Colonic mucosa (tissue), 4 donors: ENCODE measurements at regions not wholly inside any gene's neighbourhood (a gene's known extent, or its start where the extent isn't known, plus 50 kb on each side); places are given as distances from the start of the nearest gene placed in this dataset.

ENCODE experiments used
- DNase-seq: peaks from one replicate; pipeline ENCODE4 v3.0.0-alpha.2; 2020
- H3K27ac ChIP-seq: fragments of 200-600 bp; one replicate; pipeline ENCODE4 v1.8.0; 2021
- H3K27me3 ChIP-seq: fragments of 200-600 bp; one replicate; pipeline ENCODE4 v1.8.0; 2021
- H3K36me3 ChIP-seq: fragments of 200-600 bp; one replicate; pipeline ENCODE4 v1.8.0; 2021
- H3K4me1 ChIP-seq: fragments of 200-600 bp; one replicate; pipeline ENCODE4 v1.8.0; 2021; ENCODE audit warnings: mild to moderate bottlenecking
- H3K4me3 ChIP-seq: fragments of 200-600 bp; one replicate; pipeline ENCODE4 v1.8.0; 2021
- H3K9ac ChIP-seq, 2 donors: one replicate each; pipeline ENCODE4 v1.7.0; 2013; ENCODE audit warnings: control low read depth in 2 of 2, low read depth in 2 of 2, low read length in 2 of 2
- H3K9me3 ChIP-seq: fragments of 200-600 bp; one replicate; pipeline ENCODE4 v1.8.0; 2021
- CTCF ChIP-seq: fragments of 200-600 bp; IDR thresholded peaks from one replicate; pipeline ENCODE4 v1.8.0; 2022; ENCODE audit warnings: antibody characterized with exemption, mild to moderate bottlenecking
- intact Hi-C: fragments of 100-400 bp; cut with DNase I; formaldehyde crosslinking; loops from one replicate; pipeline ENCODE4 v1.14.1; 2022
- donor health status: healthy.
- donor health status: DM: no; HTN: no; CAD: no.
- donor health status: DM: no; HTN: no; CAD: no.

GRCh38 chr4:29066861-29067260 lies 1653.3 kb upstream of the PCDH7 start:
- H3K9ac ChIP-seq: no peak overlapping the region
- H3K9me3 ChIP-seq: no peaks in the 10 kb centered on the region
- H3K36me3 ChIP-seq: no peaks in the 10 kb centered on the region
- DNase-seq: no peak
- H3K27me3 ChIP-seq: no peaks in the 10 kb centered on the region
- intact Hi-C loops: no loop called here
- TF ChIP-seq CTCF: no peak
- H3K4me3 ChIP-seq: no peak overlapping the region
- H3K4me1 ChIP-seq: no peaks in the 10 kb centered on the region
- no peak overlapping the region for H3K27ac ChIP-seq

- Histone ChIP-seq H3K27me3 (no peaks in the 10 kb centered on the region), H3K9ac (no peak overlapping the region), H3K9me3 (no peaks in the 10 kb centered on the region), H3K4me1 (no peaks in the 10 kb centered on the region), H3K4me3 (no peak overlapping the region), H3K27ac (no peak overlapping the region), H3K36me3 (no peaks in the 10 kb centered on the region)
- no peak for TF ChIP-seq CTCF
- intact Hi-C loops: no loop called here
- no peak for DNase-seq
These were observed 1646.6 kb upstream of the PCDH7 start for GRCh38 chr4:29073571-29073970.

- Histone ChIP-seq H3K9ac (no peak overlapping the region), H3K4me3 (no peak overlapping the region), H3K9me3 (no peaks in the 10 kb centered on the region), H3K27me3 (no peaks in the 10 kb centered on the region), H3K4me1 (no peaks in the 10 kb centered on the region), H3K36me3 (no peaks in the 10 kb centered on the region), H3K27ac (no peak overlapping the region)
- intact Hi-C loops: no loop called here
- no peak for TF ChIP-seq CTCF
- no peak for DNase-seq
These were observed 1644.8 kb upstream of the PCDH7 start for GRCh38 chr4:29075366-29075765.

- H3K36me3 ChIP-seq: no peaks in the 10 kb centered on the region
- H3K27ac ChIP-seq: no peak overlapping the region
- no peak overlapping the region for H3K4me3 ChIP-seq
- DNase-seq: no peak
- H3K4me1 ChIP-seq: no peaks in the 10 kb centered on the region
- intact Hi-C loops: no loop called here
- H3K9ac ChIP-seq: no peak overlapping the region
- no peaks in the 10 kb centered on the region for H3K27me3 ChIP-seq
- TF ChIP-seq CTCF: no peak
- no peaks in the 10 kb centered on the region for H3K9me3 ChIP-seq
These were observed 1640.9 kb upstream of the PCDH7 start for GRCh38 chr4:29079260-29079659.

DNA sequence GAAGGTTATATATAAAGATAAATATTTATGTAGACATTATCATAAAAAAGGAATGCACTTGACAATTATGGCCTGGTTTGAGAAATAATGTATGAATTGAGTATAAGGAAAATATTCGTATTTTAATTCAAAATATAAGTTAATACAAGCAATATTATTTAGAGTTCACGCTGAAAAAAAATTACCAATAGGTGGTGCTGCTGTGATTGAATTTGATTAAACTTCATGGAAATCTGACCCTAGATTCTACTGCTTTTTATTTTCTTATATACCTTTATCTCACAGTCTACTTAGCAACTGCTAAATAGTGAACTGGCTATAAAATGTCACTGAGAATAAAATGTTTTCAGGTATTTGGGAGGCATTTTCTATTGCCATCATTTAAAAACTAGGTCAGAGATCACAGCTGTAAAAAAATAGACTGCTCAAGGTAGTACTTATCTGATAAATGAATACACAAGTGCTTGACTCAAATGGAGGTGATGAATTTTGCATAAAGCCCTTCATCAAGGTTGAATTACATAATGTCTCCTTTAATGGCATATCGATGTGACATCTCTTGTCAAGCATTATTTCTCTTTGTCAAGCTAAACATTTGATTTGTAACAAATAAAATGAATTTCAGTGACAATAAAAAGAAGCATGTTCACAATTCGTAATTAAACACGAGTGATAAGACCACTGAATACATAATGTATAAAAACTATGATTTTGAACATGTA lies 1638.8 kb upstream of the PCDH7 start:
- no peak overlapping the region for H3K4me3 ChIP-seq
- no peak overlapping the region for H3K27ac ChIP-seq
- no peaks in the 10 kb centered on the region for H3K36me3 ChIP-seq
- no peak overlapping the region for H3K9ac ChIP-seq
- H3K9me3 ChIP-seq: no peaks in the 10 kb centered on the region
- intact Hi-C loops: no loop called here
- no peaks in the 10 kb centered on the region for H3K4me1 ChIP-seq
- TF ChIP-seq CTCF: no peak
- no peak for DNase-seq
- no peaks in the 10 kb centered on the region for H3K27me3 ChIP-seq
